ENCODE measurements at regions not wholly inside any gene's neighbourhood (a gene's known extent, or its start where the extent isn't known, plus 50 kb on each side); places are given as distances from the start of the nearest gene placed in this dataset.

DNA sequence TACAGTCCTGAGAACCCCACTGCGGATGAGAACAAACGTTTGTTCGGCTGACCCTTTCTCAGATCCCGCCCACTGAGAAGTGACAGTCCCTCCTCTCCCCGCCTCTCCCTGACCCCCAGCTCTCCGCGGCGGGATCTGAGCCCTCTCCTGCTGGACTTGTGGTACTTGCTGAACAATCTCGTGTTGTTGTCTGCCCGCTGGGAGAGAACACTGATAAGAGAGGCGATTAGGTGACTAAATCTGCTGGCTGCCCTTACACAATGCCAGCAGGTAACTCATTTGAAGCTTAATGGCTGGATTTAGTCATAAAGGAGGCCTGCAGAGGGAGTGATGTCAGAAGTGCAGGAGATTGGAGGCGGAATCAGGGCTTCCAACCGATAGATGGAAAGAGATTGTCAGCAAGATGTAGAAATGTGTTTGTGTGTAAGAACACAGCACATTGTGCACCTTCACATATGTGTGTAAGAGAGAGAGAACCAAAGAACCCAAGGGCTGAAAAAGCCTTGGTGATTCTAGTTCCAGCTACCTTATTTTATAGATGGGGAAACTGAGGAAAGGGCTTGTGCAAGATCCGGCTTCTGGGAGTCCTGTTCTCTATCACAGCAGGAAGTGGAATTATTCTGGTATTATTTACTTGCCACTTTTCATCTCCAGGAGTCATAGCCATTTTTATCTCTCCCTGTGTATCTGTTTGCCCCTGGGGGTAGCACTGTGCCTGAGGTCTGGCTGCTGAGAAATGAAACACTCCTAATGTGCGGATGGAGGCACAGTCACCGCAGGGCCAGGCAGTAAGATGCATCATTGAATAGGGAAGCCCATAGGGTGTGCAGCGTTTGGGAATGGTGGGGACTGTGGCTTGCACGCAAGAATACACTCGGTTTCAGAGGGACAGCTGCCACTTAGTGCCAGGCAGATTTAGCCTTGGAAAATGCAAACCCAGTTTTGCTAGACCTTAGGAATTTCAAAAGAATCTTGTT, 203.7 kb upstream of the MSX2 start:
- TF ChIP-seq POLR2A (IDR thresholded peaks at IDR 0.05): no peak
- TF ChIP-seq, protein P1, sequence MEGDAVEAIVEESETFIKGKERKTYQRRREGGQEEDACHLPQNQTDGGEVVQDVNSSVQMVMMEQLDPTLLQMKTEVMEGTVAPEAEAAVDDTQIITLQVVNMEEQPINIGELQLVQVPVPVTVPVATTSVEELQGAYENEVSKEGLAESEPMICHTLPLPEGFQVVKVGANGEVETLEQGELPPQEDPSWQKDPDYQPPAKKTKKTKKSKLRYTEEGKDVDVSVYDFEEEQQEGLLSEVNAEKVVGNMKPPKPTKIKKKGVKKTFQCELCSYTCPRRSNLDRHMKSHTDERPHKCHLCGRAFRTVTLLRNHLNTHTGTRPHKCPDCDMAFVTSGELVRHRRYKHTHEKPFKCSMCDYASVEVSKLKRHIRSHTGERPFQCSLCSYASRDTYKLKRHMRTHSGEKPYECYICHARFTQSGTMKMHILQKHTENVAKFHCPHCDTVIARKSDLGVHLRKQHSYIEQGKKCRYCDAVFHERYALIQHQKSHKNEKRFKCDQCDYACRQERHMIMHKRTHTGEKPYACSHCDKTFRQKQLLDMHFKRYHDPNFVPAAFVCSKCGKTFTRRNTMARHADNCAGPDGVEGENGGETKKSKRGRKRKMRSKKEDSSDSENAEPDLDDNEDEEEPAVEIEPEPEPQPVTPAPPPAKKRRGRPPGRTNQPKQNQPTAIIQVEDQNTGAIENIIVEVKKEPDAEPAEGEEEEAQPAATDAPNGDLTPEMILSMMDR (IDR thresholded peaks at IDR 0.05): no peak

Data from tibial nerve (tissue), 3 donors.